ENCODE measurements at regions not wholly inside any gene's neighbourhood (a gene's known extent, or its start where the extent isn't known, plus 50 kb on each side); places are given as distances from the start of the nearest gene placed in this dataset.

GRCh38 chr11:128058580-128059208 lies 528.7 kb downstream of the ETS1 start:
- TF ChIP-seq CTCF (IDR thresholded peaks at IDR 0.05; ENCODE audit: control extremely low read depth, extremely low read depth): no peak
- no peaks in the 10 kb centered on the region for H3K27me3 ChIP-seq (ENCODE audit: control insufficient read depth in 3 of 3, insufficient read depth in 3 of 3, low read length in 2 of 3)
- WGBS, 2 donors: 92 to 96% methylated on average over 5 of the region's 5 CpGs
- H3K9me3 ChIP-seq (ENCODE audit: control insufficient read depth in 4 of 4, insufficient read depth in 3 of 4, low read length in 3 of 4): no peaks in the 10 kb centered on the region
- H3K9ac ChIP-seq (ENCODE audit: insufficient read depth in 1 of 2, low read length in 2 of 2): no peak overlapping the region
- H3K4me3 ChIP-seq: no peak overlapping the region
- ATAC-seq (ENCODE audit: insufficient read depth, low FRiP score): no peak
- DNase-seq: no peak
- no peaks in the 10 kb centered on the region for H3K36me3 ChIP-seq (ENCODE audit: control insufficient read depth in 4 of 4, insufficient read depth in 4 of 4, low read length in 4 of 4)
- no peaks in the 10 kb centered on the region for H3K4me1 ChIP-seq (ENCODE audit: control insufficient read depth in 5 of 5, insufficient read depth in 5 of 5, low read length in 5 of 5)
- no peak overlapping the region for H3K27ac ChIP-seq (ENCODE audit: low read depth in 1 of 2, low read length in 1 of 2)

- no peak overlapping the region for H3K27ac ChIP-seq (ENCODE audit: low read depth in 1 of 2, low read length in 1 of 2)
- no peaks in the 10 kb centered on the region for H3K9me3 ChIP-seq (ENCODE audit: control insufficient read depth in 4 of 4, insufficient read depth in 3 of 4, low read length in 3 of 4)
- no peaks in the 10 kb centered on the region for H3K36me3 ChIP-seq (ENCODE audit: control insufficient read depth in 4 of 4, insufficient read depth in 4 of 4, low read length in 4 of 4)
- H3K4me3 ChIP-seq: no peak overlapping the region
- H3K4me1 ChIP-seq (ENCODE audit: control insufficient read depth in 5 of 5, insufficient read depth in 5 of 5, low read length in 5 of 5): no peaks in the 10 kb centered on the region
- ATAC-seq (ENCODE audit: insufficient read depth, low FRiP score): no peak
- 76 to 92% methylated on average over 6 of the region's 6 CpGs for WGBS, 2 donors
- no peak overlapping the region for H3K9ac ChIP-seq (ENCODE audit: insufficient read depth in 1 of 2, low read length in 2 of 2)
- no peak for TF ChIP-seq CTCF (IDR thresholded peaks at IDR 0.05; ENCODE audit: control extremely low read depth, extremely low read depth)
- no peak for DNase-seq
- H3K27me3 ChIP-seq (ENCODE audit: control insufficient read depth in 3 of 3, insufficient read depth in 3 of 3, low read length in 2 of 3): no peaks in the 10 kb centered on the region
Observed at GRCh38 chr11:128057786-128058395, 529.5 kb downstream of the ETS1 start.

GRCh38 chr11:128055576-128056217 lies 531.7 kb downstream of the ETS1 start:
- H3K9ac ChIP-seq (ENCODE audit: insufficient read depth in 1 of 2, low read length in 2 of 2): no peak overlapping the region
- ATAC-seq (ENCODE audit: insufficient read depth, low FRiP score): no peak
- no peaks in the 10 kb centered on the region for H3K36me3 ChIP-seq (ENCODE audit: control insufficient read depth in 4 of 4, insufficient read depth in 4 of 4, low read length in 4 of 4)
- TF ChIP-seq CTCF (IDR thresholded peaks at IDR 0.05; ENCODE audit: control extremely low read depth, extremely low read depth): no peak
- no peak overlapping the region for H3K27ac ChIP-seq (ENCODE audit: low read depth in 1 of 2, low read length in 1 of 2)
- no peaks in the 10 kb centered on the region for H3K9me3 ChIP-seq (ENCODE audit: control insufficient read depth in 4 of 4, insufficient read depth in 3 of 4, low read length in 3 of 4)
- H3K4me1 ChIP-seq (ENCODE audit: control insufficient read depth in 5 of 5, insufficient read depth in 5 of 5, low read length in 5 of 5): no peaks in the 10 kb centered on the region
- no peak for DNase-seq
- no peak overlapping the region for H3K4me3 ChIP-seq
- H3K27me3 ChIP-seq (ENCODE audit: control insufficient read depth in 3 of 3, insufficient read depth in 3 of 3, low read length in 2 of 3): no peaks in the 10 kb centered on the region
- 88 to 92% methylated on average over 3 of the region's 3 CpGs for WGBS, 2 donors
